Fibroblast of peridontal ligament (primary cell): ENCODE measurements at regions not wholly inside any gene's neighbourhood (a gene's known extent, or its start where the extent isn't known, plus 50 kb on each side); places are given as distances from the start of the nearest gene placed in this dataset.

Experiments used
- DNase-seq: peaks from one replicate; pipeline ENCODE4 v3.0.0-alpha.2; 2010; ENCODE audit errors: extremely low read depth

DNA sequence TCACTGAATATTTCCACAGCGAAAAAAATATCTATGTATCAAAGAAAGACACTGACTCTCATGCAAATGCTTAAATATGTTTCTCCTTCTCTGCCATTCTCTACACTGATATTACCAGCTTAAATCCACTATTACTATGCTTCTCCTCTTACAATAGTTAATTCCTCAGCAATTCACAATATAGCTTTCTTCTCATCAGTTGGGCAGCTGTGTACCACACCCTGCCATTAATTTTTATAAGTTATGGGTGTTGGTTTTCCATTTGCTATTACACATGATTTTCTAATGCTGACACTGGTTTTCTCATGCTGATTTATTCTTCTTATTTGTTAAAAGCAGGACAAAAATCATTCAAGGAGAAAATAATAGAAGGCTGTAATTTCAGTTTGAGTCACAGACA is 251.8 kb downstream of the TBX15 start:
- DNase-seq = no peak

DNA sequence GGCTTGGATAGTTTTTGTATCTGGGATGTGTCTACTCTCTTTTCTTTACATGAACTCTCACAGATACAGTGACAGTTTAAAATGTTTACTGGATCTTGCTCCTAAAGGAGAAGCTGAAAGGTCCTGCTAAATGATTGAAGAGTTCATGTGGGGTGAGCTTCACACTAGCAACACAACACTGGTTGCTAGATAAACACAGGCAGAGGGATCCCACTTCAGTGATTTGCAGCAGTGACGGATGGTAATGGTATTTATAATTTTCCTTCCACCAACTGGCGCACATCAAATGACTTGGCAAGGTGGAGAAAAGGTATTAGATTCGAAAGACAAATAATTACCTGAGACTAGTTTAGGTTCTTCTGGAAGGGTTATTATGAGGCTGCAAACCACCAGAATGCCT is 270.2 kb downstream of the TBX15 start:
- no peak for DNase-seq

DNA sequence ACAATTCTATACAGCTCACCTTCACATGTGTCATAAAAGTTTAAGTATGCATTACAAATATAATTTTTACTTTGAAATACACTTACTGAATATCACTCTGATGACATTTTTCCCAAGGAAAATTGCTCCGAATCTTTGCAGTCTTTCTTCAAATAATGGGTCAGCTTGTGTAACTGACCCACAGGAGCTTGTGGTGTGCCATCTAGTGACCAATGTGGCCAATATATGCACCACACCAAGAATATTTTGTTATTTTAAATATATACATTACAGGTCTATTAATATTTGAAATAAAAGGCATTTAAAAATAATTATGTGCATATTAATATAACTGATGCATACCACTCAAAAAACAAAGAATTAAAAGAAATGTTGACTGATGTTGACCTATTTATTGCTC is 271.4 kb downstream of the TBX15 start:
- DNase-seq = no peak

DNA sequence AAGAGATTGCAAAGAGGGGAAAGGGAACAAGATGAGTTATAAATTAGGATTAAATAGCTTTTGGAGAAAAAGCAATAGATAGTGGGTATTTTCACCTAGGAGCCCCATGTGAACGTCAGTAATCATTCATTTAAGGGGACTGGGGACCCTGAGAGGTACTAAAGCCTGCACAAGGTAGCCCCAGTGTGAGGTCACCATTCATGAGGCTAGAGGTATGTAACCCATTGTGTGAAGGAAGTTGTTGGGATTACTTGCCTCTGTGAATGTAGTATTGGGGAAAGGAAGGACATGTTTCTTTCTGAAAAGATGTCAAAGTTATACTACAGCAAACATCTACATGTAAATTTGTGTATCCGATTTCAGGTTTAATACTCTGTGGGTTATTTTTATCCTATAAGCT is 276.8 kb downstream of the TBX15 start:
- DNase-seq = no peak

DNA sequence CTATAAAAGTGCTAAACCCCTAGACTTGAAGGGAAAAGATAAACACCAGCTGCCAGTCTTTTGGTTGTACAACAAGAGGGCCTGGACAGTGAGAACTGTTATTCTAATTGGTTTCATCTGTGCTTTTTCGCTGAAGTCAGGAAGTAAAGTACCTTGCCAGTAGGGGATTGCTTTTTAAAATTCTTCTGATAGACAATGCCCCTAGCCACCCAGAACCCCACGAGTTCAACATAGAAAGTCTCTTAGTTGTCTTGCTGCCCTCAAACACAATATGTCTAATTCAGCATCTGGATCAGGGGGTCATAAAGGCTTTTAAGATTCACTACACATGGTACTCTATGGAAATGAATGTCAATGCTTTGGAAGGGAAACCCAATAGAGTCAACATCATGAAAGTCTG is 289.2 kb downstream of the TBX15 start:
- DNase-seq = no peak

DNA sequence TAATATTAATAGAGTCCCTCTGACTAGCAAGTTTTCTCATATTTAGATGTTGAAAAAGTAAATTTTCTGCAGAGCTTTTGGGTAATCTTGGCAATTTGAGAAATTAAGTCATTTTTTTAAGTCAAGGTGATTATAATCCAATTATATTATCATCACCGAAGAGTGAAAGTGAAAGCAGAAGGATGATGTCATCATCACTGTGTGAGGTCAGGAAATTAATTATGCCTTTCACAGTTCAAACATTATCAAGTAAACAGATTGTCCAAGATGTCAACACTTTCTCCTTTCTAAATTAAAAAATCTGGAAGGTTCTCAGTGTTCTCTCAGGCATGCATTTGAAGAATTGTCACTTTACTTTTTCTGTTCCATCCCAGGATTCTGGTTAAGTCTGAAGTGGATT is 296.0 kb downstream of the TBX15 start:
- no peak for DNase-seq

DNA sequence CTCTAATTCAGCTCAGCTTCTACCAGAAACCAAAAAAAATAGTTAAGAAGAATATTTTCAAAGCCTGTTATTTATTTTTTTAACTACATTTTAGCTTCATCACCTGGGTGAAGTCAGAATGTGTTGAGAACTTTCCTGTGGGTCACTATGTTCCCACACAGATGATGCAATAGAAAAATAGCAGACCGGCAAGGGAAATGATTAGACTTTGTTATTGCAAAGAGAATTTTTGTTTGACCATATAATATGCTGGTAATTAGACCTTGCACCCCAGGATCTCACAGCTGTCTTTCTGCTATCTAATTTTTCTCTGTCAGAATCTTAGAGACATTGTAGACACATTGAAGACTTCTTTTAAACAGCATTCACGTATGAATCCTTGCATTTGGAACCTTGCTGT is 299.3 kb downstream of the TBX15 start:
- no peak for DNase-seq

DNA sequence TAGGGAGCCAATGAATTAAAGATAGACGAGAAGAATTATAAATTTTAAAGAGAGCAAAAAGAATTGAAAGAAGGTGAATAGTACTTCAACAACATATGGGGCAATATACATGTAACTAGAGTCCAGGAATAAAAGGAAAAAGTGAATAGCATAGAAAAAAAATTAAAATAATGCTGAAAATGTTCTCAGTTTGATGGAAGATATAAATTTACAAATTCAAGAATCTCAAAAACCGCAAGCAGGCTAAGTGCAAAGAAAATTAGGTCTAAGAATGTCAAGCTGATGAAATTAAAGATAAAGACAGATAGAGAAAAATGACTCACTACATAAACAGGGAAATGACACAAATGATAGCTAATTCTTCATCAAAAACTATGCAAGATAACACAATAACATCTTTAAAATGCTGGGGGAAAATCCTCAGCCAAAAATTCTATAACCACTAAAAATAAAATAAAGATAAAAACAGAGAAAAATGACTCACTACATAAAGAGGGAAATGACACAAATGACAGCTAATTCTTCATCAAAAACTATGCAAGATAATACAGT is 326.3 kb downstream of the TBX15 start:
- no peak for DNase-seq

DNA sequence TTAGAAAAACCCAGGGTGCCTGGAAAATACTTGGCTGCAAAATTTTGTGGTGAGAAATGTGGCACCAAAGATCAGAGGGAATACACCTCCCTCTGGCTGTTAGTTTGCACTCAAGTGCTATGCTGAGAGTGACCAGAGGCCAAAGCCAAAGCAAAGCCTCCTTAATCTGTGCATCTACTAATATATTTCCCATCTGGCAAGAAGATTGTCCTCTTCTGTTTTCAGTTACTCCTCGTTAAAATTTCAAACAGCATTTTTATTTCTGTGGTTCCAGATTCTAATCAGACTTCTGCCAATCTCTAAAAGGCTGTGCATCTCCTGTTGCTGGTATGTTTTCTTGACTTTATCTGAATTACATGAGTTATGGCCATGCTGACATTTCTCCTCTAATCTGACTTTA is 327.4 kb downstream of the TBX15 start:
- no peak for DNase-seq

DNA sequence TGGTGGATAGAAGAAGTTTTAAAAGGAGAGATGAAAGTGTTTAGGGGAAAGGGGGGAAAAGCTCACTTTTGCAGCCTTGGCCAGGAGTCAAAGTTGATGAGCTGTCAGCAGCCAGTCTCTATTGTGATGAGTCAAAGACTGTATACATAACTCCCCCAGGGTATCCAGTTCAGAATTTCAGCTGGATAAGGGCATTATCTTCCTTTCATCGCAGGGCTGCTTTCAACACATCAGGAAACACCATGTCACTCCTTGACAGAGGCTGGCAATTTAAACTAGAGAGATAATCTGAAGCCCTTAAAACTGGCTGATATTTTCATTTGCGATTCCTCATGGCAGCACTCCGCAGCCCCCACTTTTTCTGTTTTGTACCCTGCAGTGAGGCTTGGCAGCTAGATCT is 328.5 kb downstream of the TBX15 start:
- DNase-seq = no peak

DNA sequence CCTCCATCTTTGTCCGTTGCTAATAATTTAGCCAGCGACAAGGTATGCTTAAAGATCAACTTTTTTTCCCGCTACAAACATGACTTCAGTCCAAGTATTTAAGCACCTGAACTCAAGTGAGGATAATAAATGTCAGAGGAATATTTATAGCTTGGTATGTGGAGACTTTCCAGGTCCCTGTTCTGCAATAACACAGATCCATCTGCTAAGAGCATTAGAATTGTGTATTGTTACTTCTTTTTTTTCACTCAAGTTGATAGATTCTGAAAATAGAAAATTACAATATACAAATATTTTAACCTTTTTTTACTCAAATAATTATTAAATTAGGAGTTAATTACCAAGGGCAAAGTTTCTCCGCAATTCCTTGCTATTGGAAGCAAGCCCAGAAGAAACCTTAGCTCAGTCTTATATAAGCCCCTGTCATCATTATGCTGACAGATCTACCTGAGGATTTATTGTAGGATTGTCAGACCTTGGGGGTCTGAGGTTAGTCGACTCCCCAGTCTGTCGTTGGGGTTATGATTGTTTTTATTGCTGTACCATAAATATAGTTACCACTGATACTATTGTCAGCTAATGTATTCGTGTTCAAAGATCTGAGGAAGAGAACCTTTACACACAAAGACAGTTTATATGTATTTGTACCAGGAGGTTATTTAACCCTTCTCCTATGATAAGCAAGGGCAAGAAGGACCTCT is 337.9 kb downstream of the TBX15 start:
- DNase-seq = no peak

DNA sequence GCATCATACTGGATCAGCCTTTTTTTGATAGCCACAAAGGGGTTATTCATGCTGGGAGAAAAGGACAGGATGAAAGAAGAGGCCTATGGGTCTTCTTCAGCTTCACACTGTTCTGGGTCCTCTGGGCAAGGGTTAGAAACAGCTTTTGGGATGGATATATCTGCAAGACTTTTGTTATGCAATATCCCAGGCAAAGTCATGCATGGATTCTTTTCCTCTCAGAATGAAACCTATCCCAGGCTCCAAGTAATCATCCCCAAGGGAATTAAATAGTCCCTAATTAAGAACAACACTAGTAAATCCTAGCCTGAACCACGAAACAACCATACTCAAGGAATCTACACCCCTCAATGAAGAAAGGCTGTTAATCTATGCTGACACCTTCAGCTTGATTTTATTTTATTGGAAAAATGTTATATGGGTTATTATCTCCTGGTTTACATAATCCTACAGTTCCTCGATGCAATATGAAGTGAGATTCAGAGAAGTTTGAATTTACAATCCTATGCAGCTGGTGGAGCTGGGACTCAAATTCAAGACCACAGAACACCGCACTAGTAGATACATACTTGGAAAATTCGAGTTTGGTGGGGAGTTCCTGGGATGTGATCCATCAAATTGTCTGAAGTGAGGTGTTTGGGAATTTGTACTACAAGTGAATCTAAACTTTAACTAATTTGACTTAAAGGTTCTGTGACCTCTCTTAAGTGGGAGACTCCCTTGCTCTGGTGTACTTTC is 338.6 kb downstream of the TBX15 start:
- DNase-seq = no peak

DNA sequence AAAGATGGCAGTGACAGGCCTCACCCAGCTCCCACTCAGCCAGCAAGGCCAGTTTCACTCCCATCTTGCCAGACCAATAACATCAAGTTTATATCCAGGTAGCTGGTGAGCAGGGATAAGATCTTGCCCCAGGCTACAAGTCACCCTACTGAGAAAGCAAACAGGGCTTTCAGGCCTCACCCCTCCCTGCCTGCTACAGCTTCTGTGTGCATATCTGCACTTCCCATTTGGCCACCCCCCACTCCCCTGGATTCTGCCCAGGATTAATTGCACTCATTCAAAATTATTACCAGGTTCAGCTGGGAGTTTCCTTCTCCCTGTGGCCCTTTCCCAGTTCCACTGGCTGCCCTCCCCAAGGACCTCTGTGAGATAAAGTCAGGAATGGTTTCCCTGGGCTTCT is 352.1 kb downstream of the TBX15 start:
- no peak for DNase-seq

DNA sequence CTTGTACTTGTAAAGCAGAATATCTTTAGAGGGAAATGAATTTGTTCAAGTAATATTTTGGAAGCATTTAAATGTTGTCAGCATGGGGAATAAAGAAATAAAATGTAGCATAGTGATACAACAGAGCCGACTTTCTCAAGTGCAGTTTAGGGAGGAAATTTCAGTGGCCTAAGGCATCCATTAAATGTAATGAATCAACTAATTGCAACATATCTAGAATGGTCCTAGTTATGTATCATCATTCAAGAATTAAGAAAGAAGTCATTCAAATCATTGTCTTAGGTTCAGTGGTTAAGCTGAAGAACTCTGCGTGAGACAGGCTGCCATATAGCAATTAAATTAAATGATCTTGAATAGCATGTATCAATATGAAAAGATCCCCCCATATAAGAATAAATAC is 360.7 kb downstream of the TBX15 start:
- DNase-seq = no peak

DNA sequence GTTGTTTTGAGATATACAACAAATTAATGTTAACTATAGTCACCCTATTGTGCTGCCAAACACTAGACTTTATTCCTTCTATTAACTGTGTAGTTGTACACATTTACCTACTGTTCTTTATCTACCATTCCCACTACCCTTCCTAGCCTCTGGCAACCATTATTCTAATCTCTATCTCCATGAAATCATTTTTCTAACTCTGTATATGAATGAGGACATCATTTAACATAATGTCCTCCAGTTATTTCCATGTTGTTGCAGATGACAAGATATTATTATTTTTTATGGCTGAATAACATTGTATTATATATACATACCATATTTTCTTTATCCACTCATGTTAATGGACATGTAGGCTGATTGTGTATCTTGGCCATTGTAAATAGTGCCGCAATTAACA is 366.3 kb downstream of the TBX15 start:
- DNase-seq = no peak

DNA sequence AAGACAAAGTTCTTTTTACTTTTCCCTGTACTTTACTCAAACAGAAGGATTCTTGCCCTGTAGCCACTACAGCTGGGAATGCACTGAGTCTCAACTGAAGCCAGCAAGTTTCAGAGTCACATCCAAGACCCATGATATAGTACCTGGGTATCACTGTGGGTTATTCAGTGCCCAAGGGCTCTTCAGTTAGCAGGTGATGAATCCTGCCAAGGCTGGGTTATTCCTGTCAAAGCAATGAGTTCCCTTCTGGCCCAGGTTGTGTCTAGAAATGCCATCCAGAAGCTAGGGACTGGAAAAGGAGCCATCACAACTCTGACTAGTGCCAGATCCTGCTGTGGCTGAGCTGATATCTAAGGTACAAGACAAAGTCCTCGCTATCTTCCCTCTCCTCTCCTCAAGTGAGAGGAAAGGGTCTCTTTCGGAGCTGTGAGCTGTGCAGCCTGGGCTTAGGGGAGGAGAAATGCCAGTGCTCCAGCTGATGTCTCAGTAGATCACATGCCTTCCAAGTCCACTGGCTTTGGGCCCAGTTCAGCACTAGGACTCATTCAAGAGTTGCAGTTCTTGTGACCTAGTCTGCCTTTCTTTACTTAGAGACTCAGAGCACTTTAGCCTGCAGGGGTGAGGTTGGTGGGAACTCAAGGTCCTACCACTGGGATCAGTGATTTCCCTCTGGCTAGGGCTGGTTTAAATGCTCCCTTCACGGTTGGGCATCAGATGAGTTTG is 369.4 kb downstream of the TBX15 start:
- DNase-seq = no peak

DNA sequence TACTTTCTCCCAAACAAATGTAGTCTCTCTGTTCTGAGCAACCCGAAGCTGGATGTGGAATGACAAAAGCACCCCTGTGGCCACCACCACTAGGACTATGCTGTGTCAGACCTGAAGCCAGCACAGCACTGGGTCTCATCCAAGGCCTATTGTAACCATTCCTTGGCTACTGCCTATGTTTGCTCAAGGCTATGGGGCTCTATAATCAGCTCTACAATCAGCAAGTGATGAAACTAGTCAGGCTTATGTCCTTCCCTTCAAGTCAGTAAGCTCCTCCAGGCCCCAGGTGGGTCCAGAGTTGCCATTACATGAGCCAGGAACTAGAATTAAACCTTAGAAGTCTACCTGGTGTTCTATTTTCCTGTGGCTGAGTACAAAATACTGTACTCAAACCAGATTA is 370.2 kb downstream of the TBX15 start:
- DNase-seq = no peak

DNA sequence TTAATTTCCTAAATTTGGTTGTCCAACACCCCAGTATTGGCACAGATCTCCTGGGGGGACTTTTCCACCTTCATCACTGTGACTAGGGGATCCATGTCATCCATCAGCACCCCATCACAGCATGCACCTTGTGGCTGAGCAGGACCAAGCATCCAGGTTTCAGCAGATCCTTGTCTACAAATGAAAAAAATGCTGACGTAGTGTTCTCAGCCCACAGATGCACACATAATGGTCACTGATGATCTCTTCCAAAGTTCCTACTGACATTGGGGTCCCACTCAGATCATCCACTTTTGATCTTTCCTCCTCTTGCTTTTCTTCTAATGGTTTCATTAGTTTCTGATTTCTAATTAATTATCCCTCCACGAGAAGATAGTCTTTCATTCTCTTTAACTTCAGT is 373.1 kb downstream of the TBX15 start:
- no peak for DNase-seq

DNA sequence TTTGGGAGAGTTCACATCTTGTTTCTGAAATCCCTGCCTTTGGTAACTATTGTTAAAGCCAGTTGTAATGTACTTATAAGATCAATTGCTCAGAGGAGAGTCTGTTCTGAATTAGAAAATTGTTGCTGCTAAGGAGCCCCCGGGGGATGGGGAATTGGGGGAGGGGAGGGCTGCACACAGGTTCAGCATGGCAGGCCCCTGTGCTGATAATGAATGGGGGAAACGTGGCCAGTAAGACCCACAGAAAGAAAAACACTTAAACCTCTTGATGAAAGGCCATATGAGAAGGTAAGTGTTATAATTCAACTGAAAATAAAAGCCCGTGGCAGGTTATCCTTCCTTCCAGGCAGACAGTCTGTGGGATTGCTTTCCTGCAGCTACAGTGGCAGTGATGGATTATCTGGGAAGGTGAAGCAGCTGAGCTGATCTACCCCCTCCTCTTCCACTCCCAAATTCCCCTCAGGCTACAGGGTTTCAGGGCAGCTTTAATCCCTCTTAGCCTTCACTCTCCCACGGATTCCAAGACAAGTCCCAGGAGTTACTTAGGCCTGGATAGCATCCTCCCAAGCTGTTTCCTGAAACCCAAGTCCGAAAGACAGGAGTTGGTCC is 398.8 kb downstream of the TBX15 start:
- DNase-seq = no peak

DNA sequence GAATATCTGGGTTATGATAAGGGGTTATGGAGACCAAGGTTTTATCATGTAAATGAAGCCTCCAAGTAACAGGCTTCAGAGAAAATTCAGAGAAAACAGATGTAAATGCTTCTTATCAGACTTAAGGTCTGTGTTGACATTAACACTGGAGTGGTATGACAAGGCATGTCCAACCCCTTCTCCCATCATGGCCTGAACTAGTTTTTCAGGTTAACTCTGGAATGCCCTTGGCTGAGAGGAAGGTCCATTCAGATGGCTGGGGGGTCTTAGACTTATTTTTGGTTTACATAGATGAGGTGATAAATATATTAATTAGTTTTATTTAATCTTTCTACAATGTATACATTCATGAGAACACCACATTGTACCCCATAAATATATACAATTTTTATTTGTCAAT is 399.6 kb downstream of the TBX15 start:
- DNase-seq = no peak

DNA sequence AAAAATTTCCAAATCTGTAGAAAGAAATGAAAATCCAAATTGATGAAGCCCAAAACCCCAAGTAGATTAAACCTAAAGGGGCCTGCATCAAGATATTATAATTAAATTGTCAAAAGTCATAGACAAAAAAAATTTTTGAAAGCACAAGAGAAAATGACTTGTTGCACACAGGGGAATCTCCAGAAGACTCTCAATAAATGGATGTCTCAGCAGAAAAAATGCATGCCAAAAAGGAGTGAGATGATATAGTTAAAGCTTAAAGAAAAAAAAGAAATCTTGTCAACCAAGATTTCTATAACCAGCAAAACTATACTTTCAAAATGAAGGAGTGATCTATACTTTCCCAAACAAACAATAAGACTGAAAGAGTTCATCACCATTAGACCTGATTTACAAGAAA is 393.2 kb upstream of the SPAG17 start:
- no peak for DNase-seq

DNA sequence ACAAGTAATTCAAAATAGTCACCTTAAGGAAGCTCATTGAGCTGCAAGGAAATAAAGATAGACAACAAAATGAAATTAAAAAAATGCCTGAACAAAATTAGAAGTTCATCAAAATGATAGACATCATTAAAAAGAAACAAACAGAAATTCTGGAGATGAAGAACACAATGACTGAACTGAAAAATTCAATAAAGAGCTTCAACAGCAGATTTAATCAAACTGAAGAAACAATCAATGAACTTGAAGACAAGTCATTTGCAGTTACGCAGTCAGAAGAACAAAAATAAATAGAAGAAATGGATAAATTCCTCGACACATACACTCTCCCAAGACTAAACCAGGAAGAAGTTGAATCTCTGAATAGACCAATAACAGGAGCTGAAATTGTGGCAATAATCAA is 390.0 kb upstream of the SPAG17 start:
- no peak for DNase-seq
